ENCODE measurements at regions not wholly inside any gene's neighbourhood (a gene's known extent, or its start where the extent isn't known, plus 50 kb on each side); places are given as distances from the start of the nearest gene placed in this dataset.
"Not testable (repeated sequence)": the region's sequence is repeated elsewhere in the genome, so short reads cannot be mapped to it uniquely, and the experiment has no call there.

DNA sequence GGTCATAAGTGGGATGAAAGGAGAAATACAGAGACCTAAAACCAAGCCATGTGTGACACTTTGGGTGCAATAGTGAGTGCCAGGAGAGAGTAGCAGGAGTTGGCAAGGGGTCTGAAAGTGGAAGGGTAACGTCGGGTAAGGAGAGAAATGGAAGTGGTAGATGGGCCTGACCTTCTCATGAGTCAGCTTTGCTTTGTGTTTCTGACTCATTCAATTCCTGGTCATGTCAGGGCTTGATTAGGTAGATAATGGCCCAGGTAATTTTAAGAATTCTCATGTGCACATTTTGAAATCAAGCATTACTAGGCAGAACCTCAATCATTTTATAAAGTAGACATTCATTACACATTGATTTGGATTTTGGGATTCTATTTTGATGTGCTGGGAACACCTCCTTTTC lies 262.5 kb downstream of the SOX2 start:
- in situ Hi-C loops (cut with MboI; ENCODE audit: low sequenced_read_pairs), result no loop called here

DNA sequence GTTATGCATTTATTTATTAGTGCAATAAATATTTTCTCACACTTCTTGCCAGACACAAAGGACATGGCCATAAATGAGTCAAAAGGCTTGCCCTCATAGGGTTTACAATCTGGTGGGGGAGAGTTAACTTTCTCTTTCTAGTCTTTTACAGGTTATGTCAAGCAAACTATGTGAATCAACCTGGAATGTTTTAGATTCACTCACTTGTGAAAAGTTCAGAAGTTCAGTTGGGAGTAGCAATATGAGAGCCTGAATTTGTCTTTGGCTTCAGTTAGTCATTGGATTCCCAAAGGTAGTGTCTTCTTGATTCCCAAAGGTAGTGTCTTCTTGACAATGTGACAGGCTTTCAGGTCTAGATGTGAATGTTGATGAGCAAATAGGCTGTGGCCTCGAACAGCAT lies 264.8 kb downstream of the SOX2 start:
- in situ Hi-C loops (cut with MboI; ENCODE audit: low sequenced_read_pairs), result no loop called here

- in situ Hi-C loops (cut with MboI; ENCODE audit: low sequenced_read_pairs), result no loop called here
Measured at GRCh38 chr3:181985386-181985785, 273.7 kb downstream of the SOX2 start.

GRCh38 chr3:181987736-181988135 lies 276.0 kb downstream of the SOX2 start:
- in situ Hi-C loops (cut with MboI; ENCODE audit: low sequenced_read_pairs), result no loop called here

DNA sequence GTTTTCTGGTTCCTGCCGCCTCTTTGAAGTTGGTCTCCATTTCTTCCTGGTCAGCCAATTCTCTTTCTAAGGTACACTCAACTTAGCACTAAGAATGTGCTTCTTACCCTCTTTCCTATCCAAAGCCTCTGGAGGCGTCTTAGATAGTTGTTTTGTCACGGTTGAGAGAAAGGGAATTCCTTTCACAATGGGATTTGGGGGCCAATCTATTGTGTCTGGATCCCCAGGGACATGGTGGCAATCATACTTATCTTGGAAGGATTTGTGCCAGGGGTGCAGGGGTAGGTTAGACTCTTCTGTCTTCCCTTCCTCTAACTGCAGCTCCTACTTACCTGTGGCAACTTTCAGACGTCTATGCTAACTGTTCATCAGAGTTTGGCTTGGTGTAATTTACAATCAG lies 287.1 kb downstream of the SOX2 start:
- in situ Hi-C loops (cut with MboI; ENCODE audit: low sequenced_read_pairs), result no loop called here

DNA sequence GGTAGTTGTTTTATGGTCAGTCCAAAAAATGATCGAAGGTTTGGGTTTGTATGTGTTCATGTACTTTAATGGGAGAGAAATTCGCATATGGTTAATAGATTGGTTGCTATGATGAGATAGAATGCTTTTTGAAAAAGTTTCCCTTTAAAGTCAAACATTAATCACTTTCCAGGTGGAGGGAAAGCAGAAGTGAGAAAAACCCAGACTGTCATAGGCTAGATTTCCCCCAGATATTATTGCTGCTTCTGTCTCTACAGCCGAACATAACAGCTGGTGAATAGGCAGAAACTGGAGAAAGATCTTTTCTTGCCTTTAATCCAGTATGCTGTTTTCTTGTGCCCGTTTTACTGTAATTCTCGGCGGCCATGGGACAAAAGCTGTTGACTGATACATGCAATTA lies 287.6 kb downstream of the SOX2 start:
- in situ Hi-C loops (cut with MboI; ENCODE audit: low sequenced_read_pairs), result no loop called here

- in situ Hi-C loops (cut with MboI; ENCODE audit: low sequenced_read_pairs), result no loop called here
Measured at GRCh38 chr3:182000447-182000846, 288.7 kb downstream of the SOX2 start.

- in situ Hi-C loops (cut with MboI; ENCODE audit: low sequenced_read_pairs), result no loop called here
Measured at GRCh38 chr3:182005219-182005618, 293.5 kb downstream of the SOX2 start.

DNA sequence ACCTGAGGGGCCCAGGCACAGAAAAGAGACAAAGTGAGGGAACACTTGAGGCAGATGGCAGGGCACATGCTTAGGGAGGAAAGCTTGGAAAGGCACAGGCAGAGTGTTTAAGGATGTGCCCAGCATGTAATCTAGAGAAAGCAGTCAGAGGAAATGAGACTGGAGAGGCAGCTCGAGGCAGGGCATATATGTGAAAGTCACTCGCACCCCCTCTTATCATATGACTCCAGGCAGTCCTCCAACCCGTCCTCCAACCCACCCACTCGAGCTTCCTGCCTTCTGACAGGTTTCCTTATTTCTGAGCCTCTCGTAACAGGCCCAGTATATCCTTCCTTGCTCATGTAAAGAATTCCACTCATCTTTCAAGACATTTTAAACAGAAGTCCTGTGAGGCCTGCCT lies 294.0 kb downstream of the SOX2 start:
- in situ Hi-C loops (cut with MboI; ENCODE audit: low sequenced_read_pairs), result no loop called here

DNA sequence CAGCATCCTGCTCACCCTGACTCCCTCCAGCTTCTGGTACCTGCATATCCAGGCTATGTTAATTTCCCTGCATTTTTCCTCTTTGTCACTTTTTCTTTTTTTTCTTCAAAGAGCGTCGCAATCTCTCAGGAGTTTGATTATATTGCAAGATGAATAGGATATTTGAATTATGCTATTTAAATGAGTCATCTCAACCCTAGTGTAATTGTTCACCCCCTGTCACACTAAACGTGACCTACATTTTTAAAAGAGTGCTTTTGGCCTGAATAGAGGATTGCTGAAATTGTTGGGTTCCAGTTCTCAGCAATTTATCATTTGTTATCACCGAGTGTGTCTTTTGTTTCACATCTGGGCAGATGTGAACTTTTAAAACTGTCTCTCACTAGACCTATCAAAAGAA lies 294.7 kb downstream of the SOX2 start:
- in situ Hi-C loops (cut with MboI; ENCODE audit: low sequenced_read_pairs), result no loop called here

GRCh38 chr3:182007441-182007840 lies 295.7 kb downstream of the SOX2 start:
- in situ Hi-C loops (cut with MboI; ENCODE audit: low sequenced_read_pairs), result no loop called here

DNA sequence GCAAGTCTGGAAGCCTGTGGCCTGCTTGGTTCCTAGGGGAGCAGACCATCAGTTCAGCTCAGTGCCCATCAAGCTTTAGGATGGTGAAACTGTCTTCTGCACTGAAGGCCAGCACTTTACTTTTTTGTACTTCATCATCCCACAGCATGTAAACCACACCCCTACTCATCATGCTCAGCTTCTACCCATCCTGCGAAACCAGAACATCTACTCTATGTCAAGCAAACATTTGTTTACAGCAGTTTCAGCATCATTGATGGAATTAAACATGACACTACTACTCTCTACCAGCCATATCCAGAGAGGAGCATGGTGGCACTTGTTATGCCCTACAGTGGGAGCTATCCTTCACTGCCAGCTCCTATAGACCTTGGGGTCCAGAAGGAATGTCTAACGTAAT lies 306.6 kb downstream of the SOX2 start:
- in situ Hi-C loops (cut with MboI; ENCODE audit: low sequenced_read_pairs), result no loop called here

DNA sequence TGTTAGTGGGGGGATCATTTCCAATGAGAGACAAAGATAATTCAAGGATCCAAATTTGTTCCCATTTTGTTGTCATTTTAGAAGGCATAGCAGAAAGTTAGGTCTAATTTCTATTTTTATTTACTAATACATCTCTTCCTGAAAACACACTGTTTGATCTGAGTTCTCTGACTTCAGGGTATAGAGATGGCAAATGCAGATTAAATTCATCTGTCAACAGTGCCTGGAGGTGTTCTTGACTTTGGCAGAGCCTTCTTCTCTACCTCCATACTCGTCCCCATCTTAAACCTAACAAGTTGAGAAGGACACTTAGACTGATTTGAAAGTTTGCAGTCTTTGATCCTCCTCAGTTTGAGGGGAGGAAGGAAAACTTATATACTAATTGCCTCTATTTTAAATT lies 308.2 kb downstream of the SOX2 start:
- in situ Hi-C loops (cut with MboI; ENCODE audit: low sequenced_read_pairs), result no loop called here

GRCh38 chr3:182023843-182024242 lies 312.1 kb downstream of the SOX2 start:
- in situ Hi-C loops (cut with MboI; ENCODE audit: low sequenced_read_pairs), result no loop called here

DNA sequence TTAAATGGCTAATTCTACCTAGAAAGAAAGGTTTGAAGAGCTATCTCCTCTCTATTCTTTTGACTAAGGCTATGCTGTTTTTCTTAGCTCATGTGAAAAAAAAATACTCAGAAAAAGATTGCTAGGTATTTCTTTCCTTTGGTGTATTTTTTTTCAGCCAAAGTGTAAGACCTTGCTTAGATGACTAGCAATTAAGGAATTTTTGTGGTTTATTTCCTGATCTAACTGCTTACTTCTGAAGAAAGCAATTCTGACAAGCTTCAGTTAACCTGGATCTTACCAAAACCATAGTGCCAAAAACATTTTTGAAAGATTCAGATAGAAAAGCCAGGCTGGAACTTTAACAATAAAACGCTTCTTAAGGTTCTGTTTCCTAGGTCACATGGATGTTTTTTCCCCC lies 315.6 kb downstream of the SOX2 start:
- in situ Hi-C loops (cut with MboI; ENCODE audit: low sequenced_read_pairs), result no loop called here

GRCh38 chr3:182028081-182028480 lies 316.4 kb downstream of the SOX2 start:
- in situ Hi-C loops (cut with MboI; ENCODE audit: low sequenced_read_pairs), result no loop called here

DNA sequence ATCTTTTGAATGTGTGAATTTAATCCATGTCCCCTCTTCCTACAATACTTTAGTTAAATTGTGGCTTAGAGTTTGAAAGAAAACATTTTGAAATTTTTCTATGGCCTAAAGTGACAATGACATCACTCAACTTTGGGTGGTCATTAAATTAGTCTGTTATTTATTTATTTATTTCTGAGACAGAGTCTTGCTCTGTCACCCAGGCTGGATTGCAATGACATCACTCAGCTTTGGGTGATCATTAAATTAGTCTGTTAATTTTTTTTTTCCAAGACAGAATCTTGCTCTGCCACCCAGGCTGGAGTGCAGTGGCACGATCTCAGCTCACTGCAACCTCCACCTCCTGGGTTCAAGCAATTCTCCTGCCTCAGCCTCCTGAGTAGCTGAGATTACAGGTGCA lies 322.5 kb downstream of the SOX2 start:
- in situ Hi-C loops (cut with MboI; ENCODE audit: low sequenced_read_pairs), result not testable (repeated sequence)

GRCh38 chr3:182035324-182035723 lies 323.6 kb downstream of the SOX2 start:
- in situ Hi-C loops (cut with MboI; ENCODE audit: low sequenced_read_pairs), result no loop called here

GRCh38 chr3:182036382-182036781 lies 324.7 kb downstream of the SOX2 start:
- in situ Hi-C loops (cut with MboI; ENCODE audit: low sequenced_read_pairs), result no loop called here

DNA sequence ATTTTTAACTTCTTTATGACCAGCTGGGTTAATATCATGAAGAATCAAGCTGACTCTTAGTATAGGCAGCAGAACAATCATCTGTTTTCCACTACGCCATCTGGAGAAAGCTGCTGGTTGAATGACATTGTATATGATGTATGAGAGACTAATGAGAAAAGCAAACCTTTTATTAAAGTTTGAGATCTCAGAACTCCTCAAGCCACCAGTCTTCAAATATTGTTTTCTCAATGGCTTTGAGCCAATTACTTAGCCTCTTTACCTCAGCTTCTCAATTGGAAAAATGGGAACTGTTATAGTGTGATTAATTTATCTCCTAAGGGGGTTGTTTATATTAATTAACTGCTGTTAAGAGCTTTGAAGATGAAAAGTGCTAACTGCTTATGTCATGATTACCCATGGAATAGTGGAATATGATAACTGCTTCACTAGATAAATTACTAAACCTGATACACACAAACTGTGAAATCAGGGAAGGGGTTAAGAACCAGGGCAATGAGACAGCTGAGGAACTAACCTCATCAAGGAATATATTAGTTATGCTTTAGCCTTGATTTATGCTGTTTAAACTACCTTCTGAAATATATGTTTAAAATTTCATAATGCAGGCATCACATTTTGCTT lies 330.1 kb downstream of the SOX2 start:
- in situ Hi-C loops (cut with MboI; ENCODE audit: low sequenced_read_pairs), result no loop called here

GRCh38 chr3:182045736-182046135 lies 334.0 kb downstream of the SOX2 start:
- in situ Hi-C loops (cut with MboI; ENCODE audit: low sequenced_read_pairs), result no loop called here

- in situ Hi-C loops (cut with MboI; ENCODE audit: low sequenced_read_pairs), result no loop called here
Measured at GRCh38 chr3:182046166-182046764, 334.5 kb downstream of the SOX2 start.

DNA sequence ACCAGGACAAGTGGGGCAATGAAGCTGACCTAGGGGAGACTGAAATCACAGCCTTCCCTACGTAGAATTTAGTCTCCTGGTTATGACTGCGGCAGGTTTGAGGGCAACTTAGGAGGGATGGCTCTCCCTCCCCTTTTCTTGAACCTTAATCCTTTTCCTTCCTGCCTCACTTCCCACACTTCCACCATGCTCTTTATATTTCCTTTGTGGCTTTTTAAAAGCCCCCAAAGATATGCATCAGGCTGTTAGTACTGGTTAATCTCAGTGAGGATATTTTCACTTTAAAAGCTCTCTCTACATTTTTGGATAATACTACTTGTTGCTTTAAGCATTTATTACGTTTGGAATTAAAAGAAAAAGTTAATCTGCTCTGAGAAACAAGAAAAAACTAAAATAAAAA lies 339.2 kb downstream of the SOX2 start:
- in situ Hi-C loops (cut with MboI; ENCODE audit: low sequenced_read_pairs), result no loop called here
